HG03378 (cell line): ENCODE measurements at regions not wholly inside any gene's neighbourhood (a gene's known extent, or its start where the extent isn't known, plus 50 kb on each side); places are given as distances from the start of the nearest gene placed in this dataset.
"Not testable (repeated sequence)": the region's sequence is repeated elsewhere in the genome, so short reads cannot be mapped to it uniquely, and the experiment has no call there.

ENCODE experiments used
- ATAC-seq: cut with Tn5 transposase; IDR thresholded peaks from one replicate; pipeline ENCODE4 v1.9.1; 2021; ENCODE audit warnings: mild to moderate bottlenecking, moderate library complexity; ENCODE audit not compliant: unreplicated experiment

GRCh38 chr2:212913640-212914306 is 237.6 kb downstream of the IKZF2 start:
- no peak for ATAC-seq

- no peak for ATAC-seq
These were observed 238.8 kb downstream of the IKZF2 start for GRCh38 chr2:212912445-212913103.

GRCh38 chr2:212911011-212911410 is 240.4 kb downstream of the IKZF2 start:
- ATAC-seq, result no peak

GRCh38 chr2:212908682-212909435 is 242.6 kb downstream of the IKZF2 start:
- ATAC-seq, result no peak

- ATAC-seq, result no peak
These were observed 243.4 kb downstream of the IKZF2 start for GRCh38 chr2:212908031-212908430.

DNA sequence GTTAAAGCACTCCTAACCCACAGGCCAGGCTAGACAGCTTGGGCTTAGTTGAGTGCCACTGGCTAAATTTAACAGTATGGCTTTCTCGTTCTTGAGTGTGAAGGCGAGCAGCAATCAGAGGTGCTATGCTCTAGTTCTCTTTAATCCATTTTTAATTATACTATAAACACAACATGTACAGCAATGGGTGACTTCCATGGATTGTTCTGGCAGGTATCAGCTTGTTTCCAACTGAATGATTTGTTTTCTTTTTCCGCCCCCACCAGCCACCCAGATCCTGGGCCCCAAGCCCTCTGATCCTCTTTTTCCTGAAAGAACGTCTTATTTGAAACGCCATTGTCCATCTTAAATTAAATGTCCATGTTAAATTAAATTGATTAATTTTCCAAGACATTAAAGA is 244.8 kb downstream of the IKZF2 start:
- ATAC-seq, result no peak

DNA sequence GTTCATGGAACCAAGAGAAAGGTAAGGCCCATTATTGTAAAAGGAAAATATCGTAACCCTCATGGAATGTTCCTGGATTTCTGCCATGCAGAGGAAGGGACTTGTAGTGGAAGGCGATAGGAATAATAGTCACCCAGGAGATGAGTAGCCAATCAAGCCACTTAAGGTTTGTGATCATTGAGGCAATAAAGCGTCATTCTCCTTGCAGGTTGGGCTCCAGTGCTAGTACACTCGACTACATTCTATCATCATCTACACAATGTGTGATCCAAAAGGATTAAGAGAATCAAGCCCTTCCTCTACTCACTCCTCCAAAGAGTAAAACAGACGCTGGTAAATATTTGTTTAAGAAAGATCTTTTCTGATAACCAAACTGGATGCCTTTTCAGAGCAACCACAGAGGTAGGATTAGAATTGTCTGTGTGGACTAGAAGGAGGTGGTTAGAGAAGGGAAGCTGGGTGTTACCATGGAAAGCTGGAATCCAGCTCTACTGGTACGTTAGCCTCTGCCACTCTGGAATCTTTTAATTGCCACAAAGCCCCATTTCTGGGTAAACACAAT is 245.7 kb downstream of the IKZF2 start:
- no peak for ATAC-seq

DNA sequence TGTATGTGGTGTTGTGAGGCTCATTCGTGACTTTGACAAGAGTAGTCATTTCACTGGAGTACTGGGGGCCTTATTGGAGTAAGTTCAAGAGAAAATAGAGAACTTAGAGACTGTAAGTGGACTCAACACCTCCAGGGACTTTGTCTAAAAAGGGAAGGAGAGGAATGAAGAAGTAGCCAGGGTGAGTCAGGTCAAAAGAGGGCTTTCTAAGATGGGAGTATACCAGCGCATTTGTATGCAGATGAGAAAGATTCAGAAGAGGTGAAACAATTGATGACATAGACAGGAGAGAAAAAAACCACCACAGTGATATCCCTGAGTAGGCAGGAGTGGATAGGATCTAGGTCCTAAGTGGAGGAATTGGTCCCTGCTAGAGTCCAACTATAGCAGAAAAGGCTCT is 246.8 kb downstream of the IKZF2 start:
- ATAC-seq, result no peak

DNA sequence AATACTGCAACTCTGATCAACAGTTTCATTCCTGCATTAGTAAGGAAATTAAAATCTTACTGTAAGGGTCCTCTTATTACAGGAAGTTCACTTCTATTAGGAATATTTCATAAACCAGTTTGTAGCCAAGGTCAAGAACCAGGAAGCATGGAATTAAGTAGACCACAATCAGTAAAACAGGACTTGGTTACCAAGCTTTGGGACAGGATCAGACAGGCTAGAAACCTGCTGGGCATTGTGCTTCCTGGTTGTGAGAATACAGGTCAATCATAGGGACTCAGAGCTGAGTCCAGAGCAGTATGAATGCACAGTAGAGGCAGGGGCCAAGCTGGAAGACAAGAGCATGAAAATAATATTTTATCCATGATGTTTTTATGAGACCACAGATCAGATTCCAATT is 248.0 kb downstream of the IKZF2 start:
- no peak for ATAC-seq

GRCh38 chr2:212902421-212902820 is 249.0 kb downstream of the IKZF2 start:
- ATAC-seq, result no peak

- ATAC-seq, result no peak
These were observed 249.7 kb downstream of the IKZF2 start for GRCh38 chr2:212901604-212902275.

- ATAC-seq, result no peak
These were observed 250.7 kb downstream of the IKZF2 start for GRCh38 chr2:212900715-212901114.

GRCh38 chr2:212898011-212898410 is 253.4 kb downstream of the IKZF2 start:
- ATAC-seq, result no peak

DNA sequence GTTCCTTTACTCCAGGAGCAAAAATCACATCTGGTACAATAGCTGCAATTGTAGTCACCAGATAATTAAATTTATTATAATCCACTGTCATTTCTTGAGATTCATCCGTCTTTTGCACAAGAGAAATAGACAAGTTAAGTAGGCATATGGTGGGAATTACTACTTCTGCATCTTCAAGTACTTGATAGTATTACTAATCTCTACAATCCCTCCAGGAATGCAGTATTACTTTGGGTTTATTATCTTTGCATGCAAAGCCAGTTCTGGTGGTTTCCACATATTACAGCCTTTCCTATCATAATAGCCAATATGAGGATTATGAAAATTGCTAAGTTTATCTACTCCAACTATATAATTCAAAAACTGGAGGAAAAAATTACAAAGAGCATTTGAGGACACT is 254.1 kb downstream of the IKZF2 start:
- no peak for ATAC-seq

- ATAC-seq, result no peak
These were observed 257.4 kb downstream of the IKZF2 start for GRCh38 chr2:212894026-212894425.

- no peak for ATAC-seq
These were observed 258.2 kb downstream of the IKZF2 start for GRCh38 chr2:212893216-212893615.

DNA sequence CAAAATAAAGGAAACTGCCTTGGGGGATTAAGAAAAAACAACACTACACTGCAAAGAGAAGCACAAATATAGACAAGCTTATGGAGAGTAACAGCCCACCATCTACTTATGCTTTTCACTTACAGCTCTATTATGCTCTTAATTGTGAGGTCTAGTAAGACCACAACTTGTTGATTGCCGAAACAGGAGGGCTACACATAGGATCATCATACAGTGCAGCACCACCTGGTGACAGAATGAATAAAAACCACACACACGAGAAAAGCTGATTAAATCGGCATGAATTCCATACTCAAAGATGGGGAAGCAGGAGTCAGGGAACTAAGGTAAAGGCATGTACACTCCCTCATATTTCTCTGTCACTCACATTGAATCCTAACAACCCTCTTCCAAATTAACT is 259.2 kb downstream of the IKZF2 start:
- no peak for ATAC-seq

GRCh38 chr2:212891580-212891979 is 259.8 kb downstream of the IKZF2 start:
- ATAC-seq, result no peak

- peak; percentile 72 for ATAC-seq
These were observed 268.8 kb downstream of the IKZF2 start for GRCh38 chr2:212882626-212883025.

DNA sequence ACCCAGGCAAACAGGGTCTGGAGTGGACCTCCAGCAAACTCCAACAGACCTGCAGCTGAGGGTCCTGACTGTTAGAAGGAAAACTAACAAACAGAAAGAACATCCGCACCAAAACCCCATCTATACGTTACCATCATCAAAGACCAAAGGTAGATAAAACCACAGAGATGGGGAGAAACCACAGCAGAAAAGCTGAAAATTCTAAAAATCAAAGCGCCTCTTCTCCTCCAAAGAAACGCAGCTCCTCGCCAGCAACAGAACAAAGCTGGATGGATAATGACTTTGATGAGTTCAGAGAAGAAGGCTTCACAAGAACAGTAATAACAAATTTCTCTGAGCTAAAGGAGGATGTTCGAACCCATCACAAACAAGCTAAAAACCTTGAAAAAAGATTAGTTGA is 274.9 kb downstream of the IKZF2 start:
- not testable (repeated sequence) for ATAC-seq

GRCh38 chr2:212875950-212876349 is 275.5 kb downstream of the IKZF2 start:
- ATAC-seq, result not testable (repeated sequence)
